Activated CD4-positive, alpha-beta T cell treated with anti-CD3 and anti-CD28 coated beads, Interleukin-2, amount 10 ng/mL, durations not matched to agents 7 days and 5 days (primary cell): ENCODE measurements at regions not wholly inside any gene's neighbourhood (a gene's known extent, or its start where the extent isn't known, plus 50 kb on each side); places are given as distances from the start of the nearest gene placed in this dataset.

ENCODE experiments used
- CTCF ChIA-PET: fragments of 350-600 bp; sonication (Branson Sonifier 250); formaldehyde crosslinking; loops from one replicate; lab custom pipeline; 2021; ENCODE audit warnings: antibody characterized with exemption; lab: Charles Lee
- POLR2A ChIA-PET: fragments of 350-600 bp; sonication (Branson Sonifier 250); formaldehyde crosslinking; loops from one replicate; lab custom pipeline; 2021; ENCODE audit warnings: antibody characterized with exemption; lab: Charles Lee
- DNase-seq: peaks from one replicate; pipeline ENCODE4 v3.0.0-alpha.2; 2020
- H3K27ac Mint-ChIP-seq: one replicate; pipeline ENCODE4 v1.8.0; 2021; ENCODE audit warnings: mild to moderate bottlenecking, moderate library complexity, mixed read lengths
- H3K27me3 Mint-ChIP-seq: one replicate; pipeline ENCODE4 v1.8.0; 2021; ENCODE audit warnings: mixed read lengths
- H3K36me3 Mint-ChIP-seq: one replicate; pipeline ENCODE4 v1.8.0; 2021; ENCODE audit warnings: low read depth, mixed read lengths
- H3K4me1 Mint-ChIP-seq: one replicate; pipeline ENCODE4 v1.8.0; 2021; ENCODE audit warnings: mixed read lengths
- H3K4me3 Mint-ChIP-seq: one replicate; pipeline ENCODE4 v1.8.0; 2021; ENCODE audit warnings: mild to moderate bottlenecking, moderate library complexity, mixed read lengths
- H3K9me3 Mint-ChIP-seq: one replicate; pipeline ENCODE4 v1.8.0; 2021; ENCODE audit warnings: mixed read lengths

- Mint-ChIP-seq H3K4me1 (peaks cover 40% of the 10 kb centered on the region), H3K27ac (no peak overlapping the region), H3K4me3 (no peak overlapping the region), H3K27me3 (no peaks in the 10 kb centered on the region), H3K9me3 (peaks cover 4% of the 10 kb centered on the region), H3K36me3 (peaks cover 10% of the 10 kb centered on the region)
- ChIA-PET CTCF (interaction anchor here (0.6 to 1.9 kb wide), 4 partner anchors 10 to 1784 kb away, joined by 3 to 9 read pairs (median 5); no protein-coding TSS in a partner anchor), POLR2A (no interaction called here)
- no peak for DNase-seq
Observed at GRCh38 chr14:98156411-98156810, 1115.6 kb downstream of the BCL11B start.

- Mint-ChIP-seq H3K9me3 (peaks cover under 1% of the 10 kb centered on the region), H3K4me1 (peaks cover 52% of the 10 kb centered on the region), H3K27ac (no peak overlapping the region), H3K27me3 (no peaks in the 10 kb centered on the region), H3K4me3 (no peak overlapping the region), H3K36me3 (peaks cover 7% of the 10 kb centered on the region)
- ChIA-PET POLR2A (no interaction called here), CTCF (no interaction called here)
- DNase-seq = no peak
Observed at GRCh38 chr14:98160901-98161300, 1111.1 kb downstream of the BCL11B start.

GRCh38 chr14:98161356-98161755 is 1110.6 kb downstream of the BCL11B start:
- H3K36me3 Mint-ChIP-seq = peaks cover 11% of the 10 kb centered on the region
- no peak overlapping the region for H3K4me3 Mint-ChIP-seq
- no peak overlapping the region for H3K27ac Mint-ChIP-seq
- no peak for DNase-seq
- H3K4me1 Mint-ChIP-seq = peaks cover 52% of the 10 kb centered on the region
- H3K9me3 Mint-ChIP-seq = peaks cover 5% of the 10 kb centered on the region
- no peaks in the 10 kb centered on the region for H3K27me3 Mint-ChIP-seq
- ChIA-PET CTCF (interaction anchor here (0.6 kb wide), 1 partner anchor 285 kb away, joined by 3 read pairs; no protein-coding TSS in a partner anchor), POLR2A (no interaction called here)

GRCh38 chr14:98162856-98163805 is 1108.9 kb downstream of the BCL11B start:
- Mint-ChIP-seq H3K4me1 (peaks cover 63% of the 10 kb centered on the region), H3K4me3 (peak overlapping the region; percentile 7), H3K36me3 (peaks cover 14% of the 10 kb centered on the region), H3K27ac (peak overlapping the region; percentile 69), H3K9me3 (peaks cover 6% of the 10 kb centered on the region), H3K27me3 (no peaks in the 10 kb centered on the region)
- POLR2A ChIA-PET = no interaction called here
- no peak for DNase-seq
- CTCF ChIA-PET = interaction anchor here (1.0 kb wide), 1 partner anchor 19 kb away, joined by 3 read pairs; no protein-coding TSS in a partner anchor

DNA sequence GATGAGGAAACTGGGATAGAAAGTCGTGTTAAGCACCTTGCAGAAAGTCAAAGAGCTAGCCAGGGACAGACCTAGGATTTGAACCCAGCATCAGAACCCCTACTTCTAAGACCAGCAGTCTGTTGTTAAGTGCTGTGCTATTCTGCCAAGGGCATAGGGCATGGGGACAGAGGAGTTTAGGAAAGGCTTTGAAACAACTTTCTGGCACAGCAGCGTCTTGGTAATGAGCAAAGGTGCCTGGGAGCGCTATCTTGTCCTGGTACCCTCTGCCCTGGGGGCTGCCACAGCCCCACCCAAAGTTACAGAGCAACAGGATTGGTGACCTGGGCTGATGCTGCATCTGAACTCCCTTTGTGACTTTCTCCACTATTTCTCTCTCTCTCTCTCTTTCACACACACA is 1108.1 kb downstream of the BCL11B start:
- Mint-ChIP-seq H3K4me3 (no peak overlapping the region), H3K27ac (no peak overlapping the region), H3K27me3 (no peaks in the 10 kb centered on the region), H3K36me3 (peaks cover 21% of the 10 kb centered on the region), H3K9me3 (peaks cover 13% of the 10 kb centered on the region), H3K4me1 (peaks cover 69% of the 10 kb centered on the region)
- POLR2A ChIA-PET = no interaction called here
- no peak for DNase-seq
- CTCF ChIA-PET = no interaction called here

DNA sequence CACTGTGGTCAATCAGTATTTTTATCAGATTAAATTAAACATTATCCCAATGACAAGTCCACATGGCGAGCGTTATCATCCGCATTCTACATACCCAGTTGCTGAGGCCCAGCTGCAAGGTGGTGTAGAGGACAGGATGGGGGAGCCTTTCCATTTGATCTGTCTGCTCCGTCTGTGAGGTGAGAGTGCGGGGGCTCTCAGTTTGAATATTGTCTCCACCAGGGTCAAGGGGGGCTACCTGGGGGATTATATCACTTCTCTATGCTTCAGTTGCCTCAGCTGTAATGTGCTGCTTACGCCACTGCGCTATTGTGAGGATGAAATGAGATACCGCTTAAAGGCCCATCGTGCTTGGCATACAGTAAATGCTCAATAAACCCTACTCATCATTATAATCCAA is 1106.0 kb downstream of the BCL11B start:
- POLR2A ChIA-PET = no interaction called here
- H3K4me3 Mint-ChIP-seq = no peak overlapping the region
- peaks cover 79% of the 10 kb centered on the region for H3K4me1 Mint-ChIP-seq
- no peak for DNase-seq
- CTCF ChIA-PET = interaction anchor here (1.0 to 2.0 kb wide), 7 partner anchors 10 to 1100 kb away, joined by 3 to 9 read pairs (median 4); no protein-coding TSS in a partner anchor
- H3K27ac Mint-ChIP-seq = peak overlapping the region; percentile 59
- no peaks in the 10 kb centered on the region for H3K27me3 Mint-ChIP-seq
- H3K36me3 Mint-ChIP-seq = peaks cover 30% of the 10 kb centered on the region
- peaks cover 27% of the 10 kb centered on the region for H3K9me3 Mint-ChIP-seq

DNA sequence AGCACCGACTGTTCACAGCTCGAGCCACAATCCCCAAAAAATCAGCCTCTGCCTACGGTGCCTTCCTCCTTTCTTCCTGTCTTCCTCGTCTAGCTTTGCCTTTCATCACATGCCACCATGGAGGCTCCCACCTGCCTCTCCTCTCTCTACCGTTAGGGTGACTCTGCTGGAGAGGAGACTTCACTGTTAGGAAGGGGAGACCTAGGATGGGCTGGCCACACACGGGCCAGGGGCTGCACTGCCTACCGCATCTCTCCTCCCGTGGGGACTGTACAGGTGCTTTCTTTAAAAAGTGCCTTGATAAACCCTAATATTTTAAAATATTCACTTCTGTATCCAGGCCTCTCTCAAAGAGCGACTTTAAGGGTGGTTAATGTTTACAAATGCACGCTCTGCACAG is 1104.7 kb downstream of the BCL11B start:
- CTCF ChIA-PET = interaction anchor here (0.8 to 2.4 kb wide), 4 partner anchors 11 to 1099 kb away, joined by 4 to 9 read pairs (median 7); no protein-coding TSS in a partner anchor
- Mint-ChIP-seq H3K36me3 (peaks cover 36% of the 10 kb centered on the region), H3K27ac (peak overlapping the region; percentile 94), H3K27me3 (no peaks in the 10 kb centered on the region), H3K4me3 (peak overlapping the region; percentile 21), H3K4me1 (peaks cover 89% of the 10 kb centered on the region), H3K9me3 (peaks cover 27% of the 10 kb centered on the region)
- no peak for DNase-seq
- POLR2A ChIA-PET = no interaction called here

GRCh38 chr14:98167705-98168104 is 1104.3 kb downstream of the BCL11B start:
- Mint-ChIP-seq H3K27me3 (no peaks in the 10 kb centered on the region), H3K9me3 (peaks cover 27% of the 10 kb centered on the region), H3K27ac (peak overlapping the region; percentile 94), H3K4me3 (peak overlapping the region; percentile 20), H3K36me3 (peaks cover 36% of the 10 kb centered on the region), H3K4me1 (peaks cover 92% of the 10 kb centered on the region)
- CTCF ChIA-PET = interaction anchor here (1.2 to 2.7 kb wide), 7 partner anchors 12 to 1098 kb away, joined by 3 to 9 read pairs (median 6); no protein-coding TSS in a partner anchor
- peak; percentile 55 for DNase-seq
- POLR2A ChIA-PET = interaction anchor here (1.0 kb wide), 1 partner anchor 22 kb away, joined by 6 read pairs; no protein-coding TSS in a partner anchor

DNA sequence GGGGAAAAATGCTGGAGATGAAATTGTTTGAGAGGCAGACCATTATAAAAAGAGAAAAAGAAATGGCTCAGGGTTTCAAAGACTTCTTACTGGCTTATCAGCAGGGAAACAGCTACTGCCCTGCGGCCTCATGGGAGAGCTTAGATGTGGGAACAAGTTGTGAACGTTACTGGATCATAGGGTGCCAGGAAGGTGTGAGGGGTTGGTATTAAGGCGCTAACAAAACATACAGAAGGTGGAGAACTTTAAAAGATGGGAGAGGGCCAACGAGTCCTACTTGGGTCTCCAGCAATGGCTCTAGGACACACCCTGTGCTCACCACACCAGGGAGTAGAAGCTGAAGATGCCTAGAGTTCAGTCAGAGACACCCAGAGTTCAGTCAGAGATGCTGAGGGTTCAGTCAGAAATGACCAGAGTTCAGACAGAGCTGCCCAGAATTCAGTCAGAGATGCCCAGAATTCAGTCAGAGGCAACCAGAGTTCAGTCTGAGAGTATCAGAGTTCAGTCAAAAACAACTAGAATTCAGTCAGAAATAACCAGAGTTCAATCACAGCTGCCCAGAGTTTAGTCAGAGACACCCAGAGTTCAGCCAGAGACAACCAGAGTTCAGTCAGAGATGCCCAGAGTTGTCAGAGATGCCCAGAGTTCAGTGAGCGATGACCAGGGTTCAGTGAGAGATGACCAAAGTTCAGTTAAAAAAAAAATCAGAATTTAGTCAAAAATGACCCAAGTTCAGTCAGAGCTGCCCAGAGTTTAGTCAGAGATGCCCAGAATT is 1103.6 kb downstream of the BCL11B start:
- Mint-ChIP-seq H3K9me3 (peaks cover 27% of the 10 kb centered on the region), H3K36me3 (peaks cover 36% of the 10 kb centered on the region), H3K27me3 (no peaks in the 10 kb centered on the region), H3K27ac (peak overlapping the region; percentile 94), H3K4me3 (no peak overlapping the region), H3K4me1 (peaks cover 93% of the 10 kb centered on the region)
- DNase-seq = no peak
- ChIA-PET CTCF (interaction anchor here (0.7 to 2.7 kb wide), 13 partner anchors 9 to 1098 kb away, joined by 3 to 8 read pairs (median 5); no protein-coding TSS in a partner anchor), POLR2A (interaction anchor here (0.6 to 1.0 kb wide), 2 partner anchors 22 to 1171 kb away, joined by 4 to 6 read pairs; no protein-coding TSS in a partner anchor)

GRCh38 chr14:98169170-98169587 is 1102.8 kb downstream of the BCL11B start:
- Mint-ChIP-seq H3K4me3 (no peak overlapping the region), H3K4me1 (peaks cover 94% of the 10 kb centered on the region), H3K27me3 (no peaks in the 10 kb centered on the region), H3K36me3 (peaks cover 36% of the 10 kb centered on the region), H3K27ac (peak overlapping the region; percentile 94), H3K9me3 (peaks cover 27% of the 10 kb centered on the region)
- POLR2A ChIA-PET = interaction anchor here (0.6 kb wide), 2 partner anchors 14 to 1170 kb away, joined by 4 read pairs; no protein-coding TSS in a partner anchor
- DNase-seq = no peak
- CTCF ChIA-PET = interaction anchor here (0.7 to 2.7 kb wide), 15 partner anchors 10 to 1106 kb away, joined by 3 to 8 read pairs (median 4); no protein-coding TSS in a partner anchor

GRCh38 chr14:98170575-98170974 is 1101.4 kb downstream of the BCL11B start:
- ChIA-PET CTCF (interaction anchor here (1.0 kb wide), 1 partner anchor 15 kb away, joined by 3 read pairs; no protein-coding TSS in a partner anchor), POLR2A (no interaction called here)
- H3K4me1 Mint-ChIP-seq = peaks cover 99% of the 10 kb centered on the region
- no peaks in the 10 kb centered on the region for H3K27me3 Mint-ChIP-seq
- H3K4me3 Mint-ChIP-seq = no peak overlapping the region
- peaks cover 27% of the 10 kb centered on the region for H3K9me3 Mint-ChIP-seq
- DNase-seq = no peak
- peaks cover 35% of the 10 kb centered on the region for H3K36me3 Mint-ChIP-seq
- H3K27ac Mint-ChIP-seq = peak overlapping the region; percentile 93

GRCh38 chr14:98171654-98172053 is 1100.3 kb downstream of the BCL11B start:
- POLR2A ChIA-PET = no interaction called here
- Mint-ChIP-seq H3K27me3 (no peaks in the 10 kb centered on the region), H3K27ac (peak overlapping the region; percentile 93), H3K36me3 (peaks cover 30% of the 10 kb centered on the region), H3K4me1 (peaks cover 99% of the 10 kb centered on the region), H3K9me3 (peaks cover 22% of the 10 kb centered on the region), H3K4me3 (no peak overlapping the region)
- DNase-seq = no peak
- CTCF ChIA-PET = no interaction called here
